ENCODE measurements at regions not wholly inside any gene's neighbourhood (a gene's known extent, or its start where the extent isn't known, plus 50 kb on each side); places are given as distances from the start of the nearest gene placed in this dataset.

GRCh38 chr10:79005126-79005810 is 63.5 kb upstream of the ZMIZ1 start:
- no peak for DNase-seq

GRCh38 chr10:79007018-79007417 is 61.7 kb upstream of the ZMIZ1 start:
- DNase-seq = no peak

GRCh38 chr10:79007421-79008319 is 61.1 kb upstream of the ZMIZ1 start:
- peak in 1 of 2 donors; percentile 76 for DNase-seq

DNA sequence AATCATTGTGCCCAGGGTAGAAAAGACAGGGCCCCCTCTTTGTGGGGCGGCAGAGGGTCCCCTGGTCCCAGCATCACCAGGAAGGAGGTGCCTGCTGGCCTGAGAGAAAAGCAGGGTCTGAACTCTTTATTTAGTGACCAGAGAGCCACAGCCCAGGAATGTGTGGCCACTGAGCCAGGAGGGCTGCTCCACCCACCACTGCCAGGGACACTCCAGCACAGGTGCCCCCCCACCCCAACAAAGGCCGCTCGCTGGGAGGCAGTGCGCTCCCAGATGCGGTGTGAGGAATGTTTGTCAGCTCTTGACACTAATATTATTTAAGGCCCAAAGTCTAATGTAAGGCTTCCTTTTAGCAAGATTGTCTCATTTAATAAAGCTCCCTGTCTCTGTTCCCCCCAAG is 59.6 kb upstream of the ZMIZ1 start:
- no peak for DNase-seq

GRCh38 chr10:79012567-79012966 is 56.2 kb upstream of the ZMIZ1 start:
- DNase-seq = no peak

DNA sequence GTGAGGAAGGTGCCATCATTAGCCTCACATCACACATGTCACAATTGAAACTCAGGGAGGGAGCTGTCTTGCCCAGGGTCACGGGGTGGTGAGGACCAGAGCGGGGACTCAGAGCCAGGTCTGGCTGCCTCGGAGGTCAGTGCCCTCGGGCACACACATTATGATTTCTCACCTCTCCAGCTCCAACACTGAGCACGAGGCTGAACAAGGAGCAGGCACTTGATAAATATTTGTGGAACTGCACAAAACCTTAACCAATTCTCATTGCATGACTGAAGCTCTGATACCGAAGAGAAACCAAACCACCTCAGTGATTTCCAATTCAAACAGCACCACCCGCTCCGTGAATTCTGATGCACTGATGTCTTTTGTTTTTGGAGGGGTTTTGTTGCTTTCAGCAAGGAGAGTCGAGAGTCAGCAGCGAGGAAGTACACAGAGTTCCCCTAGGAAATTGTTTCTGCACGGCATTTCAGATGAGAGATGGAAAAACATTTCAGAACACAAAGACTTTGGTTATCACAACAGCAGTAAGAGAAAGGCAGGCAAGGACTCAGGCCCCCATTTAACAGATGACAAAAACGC is 55.3 kb upstream of the ZMIZ1 start:
- no peak for DNase-seq

DNA sequence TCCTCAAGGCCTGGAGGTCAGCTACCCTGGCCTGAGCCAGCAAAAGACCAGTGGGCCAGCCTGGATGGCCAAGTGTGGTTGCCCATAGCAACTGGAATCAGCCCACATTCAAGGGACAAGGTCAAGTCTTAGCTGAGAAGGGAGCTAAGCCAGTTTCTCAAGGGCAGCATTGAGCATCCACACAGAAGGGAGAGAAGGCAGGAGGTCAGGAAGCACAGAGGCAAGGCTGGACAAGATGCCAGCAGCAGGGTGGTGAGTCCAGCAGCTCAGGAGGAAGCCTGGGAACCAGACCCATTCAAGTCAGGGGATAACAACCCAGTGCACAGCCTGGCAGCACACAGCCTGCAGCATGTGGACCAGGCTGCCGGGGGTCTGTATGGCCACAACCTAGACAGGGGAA is 54.0 kb upstream of the ZMIZ1 start:
- no peak for DNase-seq

GRCh38 chr10:79017882-79018520 is 50.8 kb upstream of the ZMIZ1 start:
- DNase-seq = no peak

GRCh38 chr10:79018521-79019011 is 50.2 kb upstream of the ZMIZ1 start:
- DNase-seq = no peak
